Middle frontal gyrus (tissue), 1 donor: ENCODE measurements at regions not wholly inside any gene's neighbourhood (a gene's known extent, or its start where the extent isn't known, plus 50 kb on each side); places are given as distances from the start of the nearest gene placed in this dataset.

Experiments
- DNase-seq: peaks from one replicate; pipeline ENCODE4 v3.0.0-alpha.2; 2015; ENCODE audit warnings: low spot score; ENCODE audit errors: extremely low spot score

DNA sequence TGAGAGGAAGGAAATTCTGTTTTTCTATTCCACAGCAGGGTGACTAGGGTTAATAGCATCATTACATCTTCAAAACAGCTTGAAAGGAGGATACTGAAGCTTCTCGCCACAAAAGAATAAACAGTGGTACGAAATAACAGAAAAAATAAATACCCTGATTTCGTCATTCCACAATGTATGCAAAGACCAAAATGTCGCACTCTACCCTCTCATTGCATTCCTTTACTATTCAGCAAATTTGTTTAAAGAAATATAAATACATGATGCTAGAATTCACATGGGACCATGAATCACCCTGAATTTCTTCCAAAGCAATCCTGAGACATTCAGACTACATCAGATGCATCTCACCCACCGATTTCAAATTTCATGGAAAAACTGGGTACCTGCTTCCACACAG is 112.3 kb upstream of the TOP3B start:
- no peak for DNase-seq

GRCh38 chr22:22094514-22094913 is 111.9 kb upstream of the TOP3B start:
- DNase-seq, result no peak

DNA sequence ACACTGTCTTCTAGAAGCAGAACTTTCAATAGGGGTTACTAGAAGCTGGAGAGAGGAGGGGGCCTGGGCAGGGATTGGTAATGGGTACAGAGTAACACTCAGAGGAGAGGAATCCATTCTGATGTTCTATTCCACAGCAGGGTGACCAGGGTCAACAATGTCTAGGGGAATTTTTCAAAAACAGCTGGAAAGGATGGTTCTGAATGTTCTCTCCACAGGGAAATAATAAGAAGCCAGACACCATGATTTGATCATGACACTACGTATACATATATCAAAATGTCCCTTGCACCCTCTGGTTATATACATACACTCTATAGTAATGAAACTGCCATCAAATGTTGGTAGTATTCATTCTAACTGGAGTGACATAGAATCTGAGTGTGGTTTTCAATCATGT is 111.2 kb upstream of the TOP3B start:
- no peak for DNase-seq

DNA sequence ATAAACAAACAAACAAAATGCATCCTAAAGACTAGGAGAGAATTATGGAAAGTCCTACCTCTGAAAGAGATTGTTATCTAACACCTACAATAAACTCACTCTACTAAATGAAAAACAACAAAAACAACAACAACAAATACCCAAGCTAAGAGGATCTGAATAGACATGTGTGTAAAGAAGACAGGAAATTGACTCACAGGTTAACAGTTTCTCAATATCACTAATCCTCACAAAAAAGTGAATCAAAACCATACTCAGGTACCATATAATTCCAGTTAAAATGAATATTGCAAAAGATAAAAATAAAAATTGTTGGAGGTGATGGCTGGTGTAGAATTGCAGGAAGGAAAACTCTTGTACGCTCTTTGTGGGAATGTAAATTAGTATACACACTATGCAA is 110.4 kb upstream of the TOP3B start:
- no peak for DNase-seq

GRCh38 chr22:22092101-22092500 is 109.5 kb upstream of the TOP3B start:
- no peak for DNase-seq

DNA sequence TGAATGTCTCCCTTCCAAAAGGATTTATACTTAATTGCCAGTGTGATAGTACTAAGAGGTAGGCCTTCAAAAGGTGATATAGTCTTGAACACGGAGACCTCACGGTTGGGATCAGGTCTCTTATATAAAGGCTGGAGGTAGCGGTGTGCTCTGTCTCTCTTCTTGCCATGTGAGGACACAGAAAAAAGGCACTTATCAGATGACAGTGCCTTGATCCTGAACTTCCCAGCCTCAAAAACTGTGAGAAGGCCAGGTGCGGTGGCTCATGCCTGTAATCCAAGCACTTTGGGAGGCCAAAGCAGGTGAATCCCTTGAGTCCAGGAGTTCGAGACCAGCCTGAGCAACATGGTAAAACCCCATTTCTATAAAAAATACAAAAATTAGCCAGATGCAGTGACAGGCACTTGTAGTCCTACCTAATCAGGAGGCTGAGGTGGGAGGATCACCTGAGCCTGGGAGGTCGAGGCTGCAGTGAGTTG is 108.9 kb upstream of the TOP3B start:
- no peak for DNase-seq

- DNase-seq, result no peak
These were observed 108.2 kb upstream of the TOP3B start for GRCh38 chr22:22090650-22091399.

- no peak for DNase-seq
These were observed 107.1 kb upstream of the TOP3B start for GRCh38 chr22:22089459-22090308.

DNA sequence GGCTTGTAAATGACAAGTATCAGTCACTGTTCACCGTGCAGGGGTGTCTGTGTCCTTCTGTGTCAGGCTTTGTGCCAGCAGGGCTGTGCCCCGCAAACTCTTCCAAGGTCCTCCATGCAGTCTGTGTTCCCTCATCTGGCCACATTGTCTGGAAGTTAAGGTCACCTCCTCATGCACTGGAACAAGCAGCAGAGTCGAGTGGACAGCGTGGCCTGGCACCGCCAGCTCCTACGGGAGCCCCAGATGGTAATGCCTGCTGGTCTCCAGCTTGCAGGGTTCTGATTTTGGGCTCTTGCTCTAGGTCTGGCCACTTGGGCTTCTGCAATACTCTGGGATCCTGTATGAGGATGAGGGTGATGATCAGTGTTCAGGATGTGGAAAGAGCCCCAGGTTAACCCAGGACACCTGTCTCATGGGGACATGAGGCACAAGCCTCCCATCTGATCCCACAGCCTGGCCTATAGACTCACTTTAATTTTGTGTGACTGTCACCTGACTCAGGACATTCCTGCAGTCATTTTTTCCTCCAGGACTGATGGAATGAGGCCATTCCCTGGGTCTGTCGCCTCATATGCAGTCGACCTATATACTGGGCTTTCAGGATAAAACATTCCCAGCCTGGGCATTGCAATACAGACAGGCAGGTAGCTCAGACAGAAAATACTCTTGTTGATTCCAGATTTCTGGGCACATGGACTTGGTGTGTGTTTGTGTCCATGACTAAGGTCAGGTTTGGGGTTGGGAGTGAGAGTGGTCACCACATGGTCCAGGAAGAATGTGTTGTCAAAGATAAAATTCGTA is 106.3 kb upstream of the TOP3B start:
- DNase-seq, result no peak

- no peak for DNase-seq
These were observed 105.5 kb upstream of the TOP3B start for GRCh38 chr22:22087854-22088657.

DNA sequence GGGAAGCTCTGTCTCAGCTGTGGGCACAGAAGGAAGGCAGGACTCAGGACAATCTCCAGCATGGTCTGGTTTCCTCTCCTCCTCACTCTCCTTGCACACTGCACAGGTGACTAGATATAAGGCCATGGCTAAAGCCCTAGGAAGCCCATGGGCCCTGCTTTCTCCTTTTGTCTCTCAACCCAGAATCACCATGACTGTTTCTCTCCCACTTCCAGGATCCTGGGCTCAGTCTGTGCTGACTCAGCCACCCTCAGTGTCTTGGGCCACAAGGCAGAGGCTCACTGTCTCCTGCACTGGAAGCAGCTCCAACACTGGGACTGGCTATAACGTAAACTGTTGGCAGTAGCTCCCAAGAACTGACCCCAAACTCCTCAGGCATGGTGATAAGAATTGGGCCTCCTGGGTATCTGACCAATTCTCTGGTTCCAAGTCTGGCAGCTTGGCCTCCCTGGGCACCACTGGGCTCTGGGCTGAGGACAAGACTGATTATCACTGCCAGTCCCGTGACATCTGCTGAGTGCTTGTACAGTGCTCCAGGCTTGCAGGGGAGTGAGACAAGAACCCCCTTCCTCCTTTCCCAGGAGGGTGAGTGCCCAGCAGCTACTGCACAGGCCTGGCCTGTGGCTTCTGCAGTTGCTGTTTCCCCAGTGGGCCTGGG is 104.0 kb upstream of the TOP3B start:
- DNase-seq, result no peak

GRCh38 chr22:22085702-22086500 is 103.3 kb upstream of the TOP3B start:
- no peak for DNase-seq

DNA sequence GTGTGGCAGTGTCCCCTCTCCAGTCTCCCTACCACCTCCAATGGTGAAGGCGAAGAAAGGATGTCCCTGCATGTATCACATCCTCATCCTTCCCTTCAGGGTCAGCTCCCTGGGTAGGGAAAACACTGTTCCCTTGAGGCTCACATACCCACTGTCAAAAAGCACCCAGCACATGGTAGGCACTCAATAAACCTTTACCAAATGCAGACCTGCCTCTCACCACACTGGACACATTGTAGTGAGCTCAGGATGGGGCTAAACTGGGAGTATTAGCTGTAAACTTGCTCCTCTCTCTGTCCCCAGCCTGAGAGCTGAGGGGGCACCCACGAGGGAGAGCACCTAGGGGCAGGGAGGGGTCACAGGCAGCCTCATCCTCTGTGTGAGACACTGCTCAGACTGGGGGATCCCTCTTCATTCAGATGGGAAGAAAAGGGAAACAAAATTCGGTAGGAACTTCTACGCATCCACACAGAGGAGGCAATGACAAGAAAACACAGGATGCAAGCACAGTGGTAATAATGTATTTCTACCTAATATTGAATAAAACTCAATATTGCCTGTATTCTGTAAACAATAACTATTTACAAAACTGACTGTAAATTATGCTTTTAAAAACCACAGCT is 101.6 kb upstream of the TOP3B start:
- no peak for DNase-seq

DNA sequence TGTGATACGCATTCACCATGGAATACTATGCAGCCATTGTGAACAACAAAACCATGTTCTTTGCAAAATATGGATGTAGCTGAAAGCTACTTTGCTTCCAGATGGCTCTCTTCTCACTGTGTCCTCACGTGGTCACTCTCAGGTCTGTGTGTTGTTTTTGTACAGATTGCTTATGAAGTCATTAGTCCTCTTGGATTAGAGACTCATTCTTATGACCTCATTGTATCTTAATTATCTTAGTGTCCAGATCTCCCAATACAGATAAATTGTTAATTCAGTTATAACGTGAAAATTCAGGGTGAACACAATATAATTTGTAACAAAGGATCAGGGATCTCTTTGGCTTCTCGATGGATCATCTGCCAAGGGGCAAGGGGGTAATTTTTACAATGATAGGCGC is 100.4 kb upstream of the TOP3B start:
- DNase-seq, result no peak

DNA sequence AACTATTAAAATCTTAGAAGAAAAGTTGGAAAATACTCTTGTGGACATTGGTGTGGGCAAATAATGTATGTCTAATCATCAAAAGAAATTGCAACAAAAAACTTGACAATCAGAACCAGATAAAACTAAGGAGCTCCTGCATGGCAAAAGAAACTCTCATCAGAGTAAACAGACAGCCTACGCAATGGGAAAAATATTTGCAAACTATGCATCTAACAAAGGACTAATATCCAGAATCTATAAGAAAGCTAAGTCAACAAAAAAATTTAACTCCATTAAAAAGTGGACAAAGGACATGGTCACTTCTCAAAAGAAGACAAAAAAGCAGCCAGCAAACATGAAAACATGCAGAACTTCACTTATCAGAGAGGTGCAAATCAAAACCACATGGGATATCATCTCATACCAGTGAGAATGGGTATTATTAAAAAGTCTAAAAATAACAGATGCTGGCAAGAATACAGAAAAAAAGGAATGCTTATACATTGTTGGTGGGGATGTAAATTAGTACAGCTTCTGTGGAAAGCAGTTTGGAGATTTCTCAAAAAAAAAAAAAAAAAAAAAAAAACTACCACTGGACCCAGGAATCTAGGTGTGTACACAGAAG is 99.7 kb upstream of the TOP3B start:
- DNase-seq, result no peak

- DNase-seq, result no peak
These were observed 97.7 kb upstream of the TOP3B start for GRCh38 chr22:22080270-22080669.

DNA sequence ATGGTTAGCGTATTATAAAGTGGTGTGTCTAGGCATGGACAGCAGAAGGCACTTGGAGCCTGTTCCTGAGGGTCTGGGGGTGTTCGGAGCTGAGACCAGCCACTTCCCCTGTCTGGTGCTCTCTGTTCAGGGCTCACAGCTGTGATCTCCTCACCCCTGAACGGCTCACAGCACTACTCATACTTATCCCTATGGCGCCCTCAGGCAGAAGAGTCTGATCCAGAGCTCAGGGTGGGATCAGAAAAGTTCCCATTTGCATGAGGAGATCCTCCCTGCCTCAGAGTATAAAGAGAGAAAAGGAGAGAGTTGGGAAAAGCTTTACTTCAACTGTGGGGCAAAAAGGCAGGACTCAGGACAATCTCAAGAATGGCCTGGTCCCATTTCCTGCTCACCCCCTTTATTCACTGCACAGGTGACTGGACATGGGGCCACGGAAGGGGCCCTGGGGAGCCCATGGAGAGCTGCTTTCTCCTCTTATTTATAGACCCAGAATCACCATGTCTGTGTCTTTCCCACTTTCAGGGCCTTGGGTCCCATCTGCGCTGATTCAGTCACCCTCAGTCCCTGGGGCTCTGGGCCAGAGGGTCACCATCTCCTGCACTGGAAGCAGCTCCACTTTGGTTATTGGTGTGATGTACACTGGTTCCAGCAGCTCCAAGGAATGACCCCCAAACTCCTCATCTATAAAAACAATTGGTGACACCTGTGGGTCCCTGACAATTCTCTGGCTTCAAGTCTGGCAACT is 97.0 kb upstream of the TOP3B start:
- DNase-seq, result no peak

GRCh38 chr22:22078329-22078728 is 95.7 kb upstream of the TOP3B start:
- no peak for DNase-seq
